Endothelial cell of umbilical vein (primary cell): ENCODE measurements at regions not wholly inside any gene's neighbourhood (a gene's known extent, or its start where the extent isn't known, plus 50 kb on each side); places are given as distances from the start of the nearest gene placed in this dataset.

Experiments used
- BruUV-seq: library from RNA; stranded (reverse); fragments of 400-500 nt; replicated peaks from 2 replicates; lab custom pipeline; 2021; lab: Mats Ljungman, UMichigan
- CTCF ChIA-PET: fragments of 300-600, 350-600 bp; sonication (Branson Sonifier 250); formaldehyde crosslinking; loops from one replicate; lab custom pipeline; 2021; ENCODE audit warnings: antibody characterized with exemption, inconsistent platforms; lab: Charles Lee
- POLR2A ChIA-PET: fragments of 300-600, 350-600 bp; sonication (Branson Sonifier 250); formaldehyde crosslinking; loops from one replicate; lab custom pipeline; 2021; ENCODE audit warnings: antibody characterized with exemption, inconsistent platforms; lab: Charles Lee
- DNase-seq: peaks from one replicate; pipeline ENCODE4 v3.0.0-alpha.2; 2011; ENCODE audit warnings: low read depth, low spot score
- FAIRE-seq: peaks from 2 replicates; lab custom pipeline; 2011; peaks lifted over from hg19 to GRCh38; lab: Jason Lieb, UNC
- H2AFZ ChIP-seq: 2 replicates; pipeline ENCODE4 v1.6.0; 2012; ENCODE audit warnings: low read depth, low read length, control low read depth, inconsistent platforms
- H3K27ac ChIP-seq: 2 replicates; pipeline ENCODE4 v1.5.1; 2011; ENCODE audit warnings: low read depth, mild to moderate bottlenecking, control low read depth, low read length, moderate library complexity; ENCODE audit not compliant: insufficient read depth
- H3K27me3 ChIP-seq, 2 experiments: 2 replicates each; pipeline versions ENCODE4 v1.6.0 to v1.6.1; 2011; ENCODE audit warnings: low read length in 2 of 2, mixed read lengths in 1 of 2; ENCODE audit not compliant: control insufficient read depth in 2 of 2, insufficient read depth in 2 of 2
- H3K36me3 ChIP-seq, 2 experiments: 2 replicates in 1 of 2; 3 replicates in 1 of 2; pipeline ENCODE4 v1.5.1; 2011; ENCODE audit warnings: low read length in 2 of 2, mild to moderate bottlenecking in 1 of 2, moderate library complexity in 1 of 2; ENCODE audit not compliant: control insufficient read depth in 2 of 2, insufficient read depth in 2 of 2; ENCODE audit errors: extremely low read depth in 1 of 2
- H3K4me1 ChIP-seq: 3 replicates; pipeline ENCODE4 v1.5.1; 2011; ENCODE audit warnings: mild to moderate bottlenecking, low read length; ENCODE audit not compliant: control insufficient read depth, insufficient read depth; ENCODE audit errors: extremely low read depth
- H3K4me2 ChIP-seq: 2 replicates; pipeline ENCODE4 v1.6.1; 2011; ENCODE audit warnings: low read length, control low read depth, mixed read lengths; ENCODE audit not compliant: insufficient read depth
- H3K4me3 ChIP-seq, 3 experiments: fragments of 200-600 bp in 1 of 3; sonication (generic), shearing (Covaris generic) in 1 of 3; replicated peaks in 1 of 3; 2 replicates each; pipeline ENCODE4 v1.5.1; 2011 to 2016; ENCODE audit warnings: control low read depth in 3 of 3, low read length in 3 of 3, mild to moderate bottlenecking in 2 of 3, inconsistent platforms in 1 of 3, low read depth in 1 of 3, moderate library complexity in 1 of 3; ENCODE audit not compliant: insufficient read depth in 1 of 3
- H3K79me2 ChIP-seq: 2 replicates; pipeline ENCODE4 v1.6.0; 2012; ENCODE audit warnings: low read length, inconsistent platforms; ENCODE audit not compliant: control insufficient read depth, insufficient read depth
- H3K9ac ChIP-seq: replicated peaks from 2 replicates; pipeline ENCODE3; 2011; ENCODE audit warnings: low read length, control low read depth; ENCODE audit not compliant: insufficient read depth; ENCODE audit errors: extremely low read depth
- H3K9me1 ChIP-seq: replicated peaks from 3 replicates; pipeline ENCODE4 v1.6.0; 2011; ENCODE audit warnings: mild to moderate bottlenecking, low read length; ENCODE audit not compliant: control insufficient read depth, insufficient read depth; ENCODE audit errors: extremely low read depth
- H3K9me3 ChIP-seq: replicated peaks from 2 replicates; pipeline ENCODE4 v1.5.1; 2012; ENCODE audit warnings: low read length, inconsistent platforms; ENCODE audit not compliant: control insufficient read depth, insufficient read depth
- H4K20me1 ChIP-seq: replicated peaks from 2 replicates; pipeline ENCODE3; 2011; ENCODE audit warnings: mild to moderate bottlenecking, low read length; ENCODE audit not compliant: control insufficient read depth, insufficient read depth; ENCODE audit errors: extremely low read depth
- CTCF ChIP-seq, 2 donors: IDR thresholded peaks; 1 replicate in 1 of 2; 2 replicates in 1 of 2; pipeline ENCODE4 v1.5.1; 2011; ENCODE audit warnings: low read length in 2 of 2, mild to moderate bottlenecking in 2 of 2, moderate library complexity in 2 of 2, control low read depth in 1 of 2, inconsistent platforms in 1 of 2, low read depth in 1 of 2; ENCODE audit not compliant: insufficient read depth in 1 of 2; ENCODE audit errors: extremely low read depth in 1 of 2
- EZH2 ChIP-seq: IDR thresholded peaks from 2 replicates; pipeline ENCODE4 v1.6.1; 2012; ENCODE audit warnings: borderline replicate concordance, low read depth, mild to moderate bottlenecking, moderate library complexity, low read length, inconsistent platforms; ENCODE audit not compliant: severe bottlenecking
- FOS ChIP-seq: IDR thresholded peaks from 2 replicates; pipeline ENCODE4 v1.6.1; 2011; ENCODE audit warnings: mild to moderate bottlenecking, low read length, moderate library complexity, borderline replicate concordance; ENCODE audit not compliant: insufficient read depth
- GATA2 ChIP-seq: IDR thresholded peaks from 2 replicates; pipeline ENCODE4 v1.7.0; 2011; ENCODE audit warnings: low read depth, mild to moderate bottlenecking, moderate library complexity, mixed read lengths, low read length; ENCODE audit not compliant: insufficient read length, insufficient read depth
- MAX ChIP-seq: IDR thresholded peaks from 2 replicates; pipeline ENCODE4 v1.6.1; 2011; ENCODE audit not compliant: insufficient read depth, insufficient read length
- MYC ChIP-seq: IDR thresholded peaks from one replicate; pipeline ENCODE4 v1.6.1; 2011; ENCODE audit warnings: mild to moderate bottlenecking, low read depth, low read length
- POLR2A ChIP-seq: IDR thresholded peaks from 2 replicates; pipeline ENCODE4 v1.6.1; 2012; ENCODE audit warnings: low read depth, mild to moderate bottlenecking, control low read depth, low read length
- dilution Hi-C: fragments of 300-500 bp; cut with MboI; formaldehyde crosslinking; loops from one replicate; pipeline ENCODE4 v1.15.0; 2019; ENCODE audit warnings: low sequenced_read_pairs; ENCODE audit not compliant: extremely low pct_ligation_motif_present
- intact Hi-C: fragments of 100-400 bp; cut with micrococcal nuclease; formaldehyde crosslinking; loops from one replicate; pipeline ENCODE4 v1.10.0; 2022

GRCh38 chr3:106814231-106814630 is 563.0 kb upstream of the CCDC54 start:
- Histone ChIP-seq H3K79me2 (no peaks in the 10 kb centered on the region), H3K4me1 (peaks cover 12% of the 10 kb centered on the region), H2AFZ (no peak overlapping the region), H3K9ac (no peak overlapping the region), H3K4me2 (no peak overlapping the region), H3K9me3 (no peaks in the 10 kb centered on the region), H3K9me1 (no peaks in the 10 kb centered on the region), H3K36me3 (no peaks in the 10 kb centered on the region), H3K4me3 (no peak overlapping the region), H3K27me3 (no peaks in the 10 kb centered on the region), H4K20me1 (no peaks in the 10 kb centered on the region), H3K27ac (no peak overlapping the region)
- intact Hi-C loops: no loop called here
- TF ChIP-seq POLR2A (no peak), EZH2 (no peak), MAX (no peak), FOS (no peak), CTCF (IDR thresholded peaks at IDR 0.05; ENCODE audit: extremely low read depth in 1 of 2, insufficient read depth in 1 of 2, low read depth in 1 of 2, low read length in 2 of 2) (no peak), GATA2 (no peak), MYC (no peak)
- BruUV-seq: no TSS peak
- ChIA-PET CTCF (interaction anchor here (1.2 kb wide), 1 partner anchor 48 kb away, joined by 3 read pairs; no protein-coding TSS in a partner anchor), POLR2A (no interaction called here)
- FAIRE-seq: no peak
- dilution Hi-C loops: no loop called here
- no peak for DNase-seq
